A549 (cell line): ENCODE measurements at regions not wholly inside any gene's neighbourhood (a gene's known extent, or its start where the extent isn't known, plus 50 kb on each side); places are given as distances from the start of the nearest gene placed in this dataset.

Experiments used
- ATAC-seq, 2 experiments: fragments of 200-7000 bp in 1 of 2; fragments of >200 bp in 1 of 2; cut with Nextera tagmentation in 1 of 2; cut with Tn5 transposase in 1 of 2; 3 replicates each; pipeline versions ENCODE4 v1.8.0 to v1.9.1; 2018 to 2020; ENCODE audit warnings: mild to moderate bottlenecking in 1 of 2, moderate library complexity in 1 of 2
- CTCF ChIA-PET: fragments of 300-600 bp; sonication (Branson Sonifier 250); formaldehyde crosslinking; extraction: SDS; loops from one replicate; lab custom pipeline; 2021; ENCODE audit warnings: antibody characterized with exemption, inconsistent platforms; lab: Yijun Ruan, JAX
- POLR2A ChIA-PET: fragments of 350-600 bp; formaldehyde crosslinking; extraction: SDS; loops from one replicate; lab custom pipeline; 2021; ENCODE audit warnings: antibody characterized with exemption, inconsistent platforms; lab: Yijun Ruan, JAX
- DNase-seq, 2 experiments: peaks; one replicate each; pipeline versions ENCODE4 v3.0.0 to v3.0.0-alpha.2; 2011 to 2016; ENCODE audit warnings: low read depth in 1 of 2, low spot score in 1 of 2
- FAIRE-seq: peaks from 2 replicates; lab custom pipeline; 2011; peaks lifted over from hg19 to GRCh38; lab: Jason Lieb, UNC
- H3K27ac ChIP-seq, 2 experiments: fragments of >200 bp; sonication (Bioruptor Twin); formaldehyde crosslinking; 3 replicates each; pipeline ENCODE4 v1.5.1; 2016 to 2017
- H3K4me1 ChIP-seq: fragments of >200 bp; sonication (Bioruptor Twin); formaldehyde crosslinking; 3 replicates; pipeline ENCODE4 v1.6.1; 2016
- H3K4me2 ChIP-seq: fragments of >200 bp; sonication (Bioruptor Twin); formaldehyde crosslinking; 3 replicates; pipeline ENCODE4 v1.6.1; 2016
- H3K4me3 ChIP-seq: fragments of >200 bp; sonication (Bioruptor Twin); formaldehyde crosslinking; 3 replicates; pipeline ENCODE4 v1.5.1; 2016
- H3K9me3 ChIP-seq: fragments of >200 bp; sonication (Bioruptor Twin); formaldehyde crosslinking; 3 replicates; pipeline ENCODE4 v1.6.1; 2016
- ATOH8 ChIP-seq: fragments of 250-450 bp; sonication (Bioruptor Pico); IDR thresholded peaks from 2 replicates; pipeline ENCODE4 v1.5.0; 2020; ENCODE audit warnings: low read depth, mild to moderate bottlenecking, moderate library complexity
- BHLHE40 ChIP-seq: IDR thresholded peaks from 2 replicates; pipeline ENCODE4 v1.6.1; 2012; ENCODE audit warnings: low read depth, low read length, inconsistent platforms
- CEBPB ChIP-seq, 2 experiments: fragments of >200 bp in 1 of 2; sonication (Bioruptor Twin) in 1 of 2; formaldehyde crosslinking in 1 of 2; IDR thresholded peaks; 2 replicates each; pipeline ENCODE4 v1.6.1; 2012 to 2016
- CHD4 ChIP-seq: fragments of 200-600 bp; sonication (generic); IDR thresholded peaks from 2 replicates; pipeline ENCODE4 v1.6.1; 2016; ENCODE audit warnings: antibody characterized with exemption, mild to moderate bottlenecking, borderline replicate concordance
- CTCF ChIP-seq: fragments of >200 bp; sonication (Bioruptor Twin); formaldehyde crosslinking; IDR thresholded peaks from 3 replicates; pipeline ENCODE4 v1.5.1; 2016
- EHMT2 ChIP-seq: fragments of 200-600 bp; sonication (generic); IDR thresholded peaks from 2 replicates; pipeline ENCODE4 v1.6.1; 2016; ENCODE audit warnings: antibody characterized with exemption, low read depth, mild to moderate bottlenecking, moderate library complexity
- EP300 ChIP-seq, 2 experiments: fragments of >200 bp; sonication (Bioruptor Twin); formaldehyde crosslinking; IDR thresholded peaks; 2 replicates in 1 of 2; 3 replicates in 1 of 2; pipeline ENCODE4 v1.6.1; 2016 to 2017
- ESRRA ChIP-seq: fragments of 150-350 bp; IDR thresholded peaks from 2 replicates; pipeline ENCODE4 v1.6.1; 2014; ENCODE audit warnings: mild to moderate bottlenecking, low read length, borderline replicate concordance
- FOSB ChIP-seq: fragments of 250-450 bp; sonication (Bioruptor Pico); IDR thresholded peaks from 2 replicates; pipeline ENCODE4 v1.5.0; 2020; ENCODE audit warnings: mild to moderate bottlenecking, moderate library complexity
- FOSL2 ChIP-seq, 2 experiments: fragments of 450-650 bp in 1 of 2; fragments of >200 bp in 1 of 2; sonication (Bioruptor Twin) in 1 of 2; formaldehyde crosslinking; IDR thresholded peaks; 2 replicates each; pipeline versions ENCODE4 v1.5.0 to v1.6.1; 2016 to 2020; ENCODE audit warnings: mild to moderate bottlenecking in 1 of 2, moderate library complexity in 1 of 2
- FOXS1 ChIP-seq: fragments of 250-450 bp; sonication (Bioruptor Pico); IDR thresholded peaks from 2 replicates; pipeline ENCODE4 v1.5.0; 2020; ENCODE audit warnings: mild to moderate bottlenecking, moderate library complexity
- HEYL ChIP-seq: fragments of 250-450 bp; sonication (Bioruptor Pico); IDR thresholded peaks from 2 replicates; pipeline ENCODE4 v1.8.0; 2021; ENCODE audit warnings: mild to moderate bottlenecking, moderate library complexity
- HMGXB4 ChIP-seq: fragments of 250-450 bp; sonication (Bioruptor Pico); IDR thresholded peaks from 2 replicates; pipeline ENCODE4 v1.5.0; 2021; ENCODE audit warnings: mild to moderate bottlenecking, moderate library complexity, borderline replicate concordance
- JUNB ChIP-seq: fragments of >200 bp; sonication (Bioruptor Twin); formaldehyde crosslinking; IDR thresholded peaks from 2 replicates; pipeline ENCODE4 v1.6.1; 2016
- KDM1A ChIP-seq: fragments of 200-600 bp; sonication (generic); IDR thresholded peaks from 2 replicates; pipeline ENCODE4 v1.6.1; 2016; ENCODE audit warnings: low read depth, mild to moderate bottlenecking
- MAX ChIP-seq: IDR thresholded peaks from 2 replicates; pipeline ENCODE4 v1.6.1; 2012
- NR3C1 ChIP-seq: fragments of >200 bp; sonication (Bioruptor Twin); formaldehyde crosslinking; IDR thresholded peaks from 3 replicates; pipeline ENCODE4 v1.6.1; 2017
- PBX3 ChIP-seq: IDR thresholded peaks from 2 replicates; pipeline ENCODE4 v1.6.1; 2012
- POLR2AphosphoS2 ChIP-seq: conservative IDR thresholded peaks from 2 replicates; pipeline ENCODE4 v1.6.1; 2012; ENCODE audit warnings: low read length, improper control_type of control experiment, inconsistent platforms
- RAD21 ChIP-seq, 2 experiments: fragments of >200 bp in 1 of 2; sonication (Bioruptor Twin) in 1 of 2; formaldehyde crosslinking in 1 of 2; IDR thresholded peaks in 1 of 2; conservative IDR thresholded peaks in 1 of 2; 2 replicates in 1 of 2; 3 replicates in 1 of 2; pipeline ENCODE4 v1.6.1; 2012 to 2018; ENCODE audit warnings: inconsistent platforms in 1 of 2
- RARB ChIP-seq: fragments of 250-450 bp; sonication (Bioruptor Pico); IDR thresholded peaks from 2 replicates; pipeline ENCODE4 v1.8.0; 2021; ENCODE audit warnings: mild to moderate bottlenecking, moderate library complexity
- REST ChIP-seq: fragments of 200-600 bp; sonication (generic); IDR thresholded peaks from 2 replicates; pipeline ENCODE4 v1.6.1; 2016; ENCODE audit warnings: antibody characterized with exemption, mild to moderate bottlenecking, moderate library complexity
- RFX5 ChIP-seq: fragments of 450-650 bp; IDR thresholded peaks from 2 replicates; pipeline ENCODE4 v1.7.1; 2014; ENCODE audit warnings: antibody characterized with exemption, mild to moderate bottlenecking, moderate library complexity
- RNF2 ChIP-seq: fragments of 200-600 bp; sonication (generic); IDR thresholded peaks from 2 replicates; pipeline ENCODE4 v1.6.1; 2016; ENCODE audit warnings: low read depth, mild to moderate bottlenecking, antibody characterized with exemption, moderate library complexity, borderline replicate concordance
- SREBF2 ChIP-seq: fragments of 450-650 bp; IDR thresholded peaks from 2 replicates; pipeline ENCODE4 v1.6.1; 2014; ENCODE audit warnings: mild to moderate bottlenecking, moderate library complexity
- TP53 ChIP-seq: fragments of 250-450 bp; sonication (Bioruptor Pico); IDR thresholded peaks from 2 replicates; pipeline ENCODE4 v1.5.0; 2021; ENCODE audit warnings: mild to moderate bottlenecking, moderate library complexity
- ZNF302 ChIP-seq: fragments of 250-450 bp; sonication (Bioruptor Pico); IDR thresholded peaks from 2 replicates; pipeline ENCODE4 v1.9.0; 2021; ENCODE audit warnings: inconsistent platforms, mild to moderate bottlenecking, moderate library complexity
- ZSCAN20 ChIP-seq: fragments of 250-450 bp; sonication (Bioruptor Pico); IDR thresholded peaks from 2 replicates; pipeline ENCODE4 v1.8.0; 2022; ENCODE audit warnings: mild to moderate bottlenecking, moderate library complexity
- WGBS: methylation state at CpG from one replicate; pipeline ENCODE4 v1.1.6; 2017; ENCODE audit errors: missing lambda C conversion rate; 5-methylcytosine and 5-hydroxymethylcytosine counted together

- Histone ChIP-seq H3K4me3 (no peak overlapping the region), H3K9me3 (no peaks in the 10 kb centered on the region), H3K4me2 (no peak overlapping the region), H3K4me1 (no peaks in the 10 kb centered on the region), H3K27ac (no peak overlapping the region)
- TF ChIP-seq ZNF302 (CRISPR knock-in tag) (no peak), HEYL (CRISPR knock-in tag) (no peak), TP53 (CRISPR knock-in tag) (no peak), NR3C1 (no peak), CEBPB (IDR thresholded peaks at IDR 0.05) (no peak), EHMT2 (no peak), MAX (no peak), REST (no peak), PBX3 (no peak), RAD21 (conservative IDR thresholded peaks at IDR 0.05 in 1 of 2, IDR thresholded peaks at IDR 0.05 in 1 of 2) (no peak), RARB (CRISPR knock-in tag) (no peak), KDM1A (no peak), ZSCAN20 (no peak), ATOH8 (CRISPR knock-in tag) (no peak), RFX5 (no peak), EP300 (IDR thresholded peaks at IDR 0.05) (no peak), JUNB (no peak)
- ChIA-PET POLR2A (no interaction called here), CTCF (interaction anchor here (1.2 to 1.9 kb wide), 2 partner anchors 13 to 1407 kb away, joined by 3 to 5 read pairs; no protein-coding TSS in a partner anchor)
- 49% methylated on average over 3 of the region's 3 CpGs for WGBS
- no peak for ATAC-seq
- DNase-seq, result no peak
- FAIRE-seq, result no peak
Measured at GRCh38 chr2:56089931-56090330, 93.9 kb upstream of the CCDC85A start.

- no peak for FAIRE-seq
- CTCF ChIA-PET, result no interaction called here
- POLR2A ChIA-PET, result no interaction called here
- TF ChIP-seq FOSL2 (IDR thresholded peaks at IDR 0.05) (no peak), FOSL2 (CRISPR knock-in tag; IDR thresholded peaks at IDR 0.05) (no peak), HMGXB4 (no peak), CHD4 (no peak), RARB (CRISPR knock-in tag) (no peak), FOXS1 (CRISPR knock-in tag) (no peak), TP53 (CRISPR knock-in tag) (no peak), CTCF (no peak), RNF2 (no peak), POLR2AphosphoS2 (no peak), FOSB (CRISPR knock-in tag) (no peak), SREBF2 (no peak), BHLHE40 (no peak), RAD21 (conservative IDR thresholded peaks at IDR 0.05 in 1 of 2, IDR thresholded peaks at IDR 0.05 in 1 of 2) (no peak), MAX (no peak), ESRRA (no peak)
Measured at GRCh38 chr2:56099963-56100362, 83.8 kb upstream of the CCDC85A start.

More at GRCh38 chr2:56099963-56100362, 83.8 kb upstream of the CCDC85A start:
- Histone ChIP-seq H3K4me2 (no peak overlapping the region), H3K9me3 (no peaks in the 10 kb centered on the region), H3K4me3 (no peak overlapping the region), H3K27ac (no peak overlapping the region), H3K4me1 (no peaks in the 10 kb centered on the region)
- ATAC-seq (no peak), DNase-seq (no peak)
